ENCODE measurements at regions not wholly inside any gene's neighbourhood (a gene's known extent, or its start where the extent isn't known, plus 50 kb on each side); places are given as distances from the start of the nearest gene placed in this dataset.

- DNase-seq, result peak in 3 of 5 donors; percentile 4 to 17 (median 10)
- Histone ChIP-seq H3K36me3 (no peaks in the 10 kb centered on the region), H3K27me3 (no peaks in the 10 kb centered on the region), H3K4me1 (no peaks in the 10 kb centered on the region), H3K4me3 (no peak overlapping the region), H3K27ac (no peak overlapping the region), H3K9me3 (peaks cover 0 to 9% (median 0%) of the 10 kb centered on the region in 12 donors)
- TF ChIP-seq CTCF (IDR thresholded peaks at IDR 0.05) (no peak), POLR2A (IDR thresholded peaks at IDR 0.05) (no peak)
- ATAC-seq, result no peak
- intact Hi-C loops (cut with DNase I), result no loop called here
- WGBS, 4 donors, result 82 to 96% (median 92%) methylated on average over 11 to 17 of the region's 17 CpGs
These were observed 1065.7 kb upstream of the MANEA start for GRCh38 chr6:94511502-94512088.

- no peak overlapping the region for H3K4me3 ChIP-seq
- intact Hi-C loops (cut with DNase I), result no loop called here
- TF ChIP-seq POLR2A (IDR thresholded peaks at IDR 0.05) (no peak), CTCF (IDR thresholded peaks at IDR 0.05) (no peak)
- no peaks in the 10 kb centered on the region for H3K36me3 ChIP-seq
- WGBS, 4 donors, result 68 to 90% (median 84%) methylated on average over 12 to 18 of the region's 18 CpGs
- H3K9me3 ChIP-seq, result peaks cover 0 to 4% (median 0%) of the 10 kb centered on the region in 12 donors
- H3K27ac ChIP-seq, result no peak overlapping the region
- DNase-seq (peak in 2 of 5 donors; percentile 4 to 55), ATAC-seq (no peak)
- no peaks in the 10 kb centered on the region for H3K27me3 ChIP-seq
- H3K4me1 ChIP-seq, result no peaks in the 10 kb centered on the region
These were observed 1066.5 kb upstream of the MANEA start for GRCh38 chr6:94510877-94511276.

- Histone ChIP-seq H3K27ac (no peak overlapping the region), H3K4me1 (no peaks in the 10 kb centered on the region), H3K9me3 (no peaks in the 10 kb centered on the region), H3K4me3 (no peak overlapping the region), H3K36me3 (no peaks in the 10 kb centered on the region), H3K27me3 (no peaks in the 10 kb centered on the region)
- no peak for TF ChIP-seq CTCF (IDR thresholded peaks at IDR 0.05)
- TF ChIP-seq POLR2A (IDR thresholded peaks at IDR 0.05), result no peak
- intact Hi-C loops (cut with DNase I), result no loop called here
- DNase-seq (no peak), ATAC-seq (no peak)
- WGBS, 4 donors, result 19 to 25% (median 24%) methylated on average over 2 of the region's 2 CpGs
These were observed 1075.8 kb upstream of the MANEA start for GRCh38 chr6:94501516-94501915.

- ATAC-seq (no peak), DNase-seq (no peak)
- TF ChIP-seq CTCF (IDR thresholded peaks at IDR 0.05) (no peak), POLR2A (IDR thresholded peaks at IDR 0.05) (no peak)
- Histone ChIP-seq H3K9me3 (no peaks in the 10 kb centered on the region), H3K36me3 (no peaks in the 10 kb centered on the region), H3K27me3 (no peaks in the 10 kb centered on the region), H3K27ac (no peak overlapping the region), H3K4me3 (no peak overlapping the region), H3K4me1 (no peaks in the 10 kb centered on the region)
- intact Hi-C loops (cut with DNase I), result no loop called here
These were observed 1078.7 kb upstream of the EPHA7 start for GRCh38 chr6:94498099-94498498.

Measured in heart left ventricle (tissue), 16 donors.